ENCODE measurements at regions not wholly inside any gene's neighbourhood (a gene's known extent, or its start where the extent isn't known, plus 50 kb on each side); places are given as distances from the start of the nearest gene placed in this dataset.
A peak's percentile ranks its signal among the peaks of the same experiment; 100 is the strongest.

DNA sequence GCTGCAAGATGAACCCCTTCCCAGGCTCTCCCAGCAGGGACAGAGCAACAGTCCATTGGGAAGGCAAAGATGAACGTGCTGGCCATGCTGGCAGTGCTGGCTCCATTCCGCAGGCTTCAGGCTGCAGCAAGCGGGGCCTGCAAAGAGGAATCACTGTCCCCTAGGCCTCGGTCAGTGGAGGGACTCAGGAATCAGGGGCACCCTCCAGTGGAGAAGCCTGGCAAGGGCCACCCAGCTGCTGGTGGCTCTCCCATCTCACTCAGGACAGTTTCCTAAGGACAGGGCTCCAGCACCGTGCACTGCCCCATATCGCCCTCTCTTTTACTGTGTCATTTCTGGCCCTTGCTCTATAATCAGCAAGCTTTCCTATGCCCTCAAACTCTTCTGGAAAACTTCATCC, 498.6 kb downstream of the EFNB2 start:
- peak; percentile 8 for DNase-seq (ENCODE audit: low read depth)

- no peak for DNase-seq (ENCODE audit: low read depth)
Measured at GRCh38 chr13:106034201-106034600, 501.3 kb downstream of the EFNB2 start.

- peak; percentile 30 for DNase-seq (ENCODE audit: low read depth)
Measured at GRCh38 chr13:106033659-106034058, 501.8 kb downstream of the EFNB2 start.

DNA sequence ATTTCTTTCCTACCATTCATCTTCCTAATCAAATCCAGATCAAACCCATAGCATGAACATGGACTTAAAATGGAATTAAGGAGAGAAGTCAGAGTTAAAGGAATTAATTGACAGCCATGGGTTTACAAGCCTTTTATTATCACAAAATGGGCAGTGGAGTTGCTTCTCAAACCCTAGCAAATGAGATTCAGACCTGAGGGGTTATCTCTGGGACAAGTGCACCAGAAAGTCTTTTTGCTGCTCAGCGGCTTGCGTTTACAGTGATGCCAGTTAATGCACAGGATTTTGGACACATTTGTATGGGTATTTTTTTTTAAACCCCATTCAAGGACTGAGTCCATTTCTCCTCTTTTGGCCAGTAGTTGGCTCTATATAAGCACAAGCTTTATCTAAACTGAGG, 503.0 kb downstream of the EFNB2 start:
- no peak for DNase-seq (ENCODE audit: low read depth)

GRCh38 chr13:106029676-106030290, 505.7 kb downstream of the EFNB2 start:
- no peak for DNase-seq (ENCODE audit: low read depth)

- peak; percentile 32 for DNase-seq (ENCODE audit: low read depth)
Measured at GRCh38 chr13:106028911-106029310, 506.6 kb downstream of the EFNB2 start.

DNA sequence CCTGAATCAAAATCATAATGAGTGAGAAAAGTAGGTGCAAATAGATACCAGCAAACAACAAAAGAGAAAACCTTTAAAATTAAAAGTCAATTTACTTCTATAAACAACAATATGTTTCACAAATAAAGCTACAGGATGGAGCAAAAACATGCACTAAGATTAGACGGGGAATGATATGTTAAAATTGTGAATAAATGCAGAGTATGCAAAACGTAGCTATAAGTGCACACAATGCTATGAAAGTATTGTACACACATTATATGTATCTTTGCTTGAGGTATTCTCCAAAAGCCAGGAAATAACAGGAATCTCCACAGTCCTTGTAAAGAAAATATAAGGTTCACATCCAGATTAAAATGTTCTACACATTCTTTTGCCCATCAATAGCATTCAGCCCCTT, 523.9 kb downstream of the EFNB2 start:
- no peak for DNase-seq (ENCODE audit: low read depth)

DNA sequence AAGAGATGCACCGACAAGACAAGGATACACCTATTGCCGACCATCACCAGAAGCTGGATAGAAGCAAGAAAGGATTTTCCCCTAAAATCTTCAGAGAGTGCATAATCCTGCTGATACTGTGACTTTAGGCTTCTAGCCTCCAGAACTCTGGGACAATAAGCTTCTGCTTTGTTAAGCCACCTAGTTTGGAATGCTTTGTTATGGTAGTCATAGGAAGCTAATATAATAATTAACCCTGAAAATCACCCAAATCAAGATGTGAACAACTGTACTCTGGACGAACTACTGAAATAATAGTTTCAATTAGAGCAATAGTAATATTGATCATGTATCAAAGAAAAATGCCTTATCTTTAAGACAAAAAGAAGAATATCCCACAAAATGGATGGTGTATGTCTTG, 524.6 kb downstream of the EFNB2 start:
- DNase-seq (ENCODE audit: low read depth), result no peak

- no peak for DNase-seq (ENCODE audit: low read depth)
Measured at GRCh38 chr13:106008540-106008939, 526.9 kb downstream of the EFNB2 start.

- no peak for DNase-seq (ENCODE audit: low read depth)
Measured at GRCh38 chr13:106007156-106007555, 528.3 kb downstream of the EFNB2 start.

DNA sequence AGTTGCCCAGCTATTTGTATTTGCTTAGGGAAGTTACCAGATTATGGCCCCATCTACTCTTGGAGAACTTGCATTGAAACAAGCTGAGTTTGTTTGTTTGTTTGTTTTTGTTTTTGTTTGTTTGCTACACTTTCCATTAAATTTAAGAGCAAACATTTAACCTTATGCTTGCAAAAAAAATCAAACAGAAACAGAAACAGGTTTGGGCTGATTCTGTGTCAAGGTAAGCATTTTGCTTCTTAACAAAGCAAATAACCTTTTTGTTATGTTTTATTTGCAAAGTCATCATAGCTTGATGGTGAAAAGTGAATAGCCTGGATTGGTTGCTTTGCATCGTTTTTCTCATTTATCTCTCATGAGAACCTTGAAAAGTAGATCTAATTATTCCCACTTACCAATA, 531.8 kb downstream of the EFNB2 start:
- no peak for DNase-seq (ENCODE audit: low read depth)

DNA sequence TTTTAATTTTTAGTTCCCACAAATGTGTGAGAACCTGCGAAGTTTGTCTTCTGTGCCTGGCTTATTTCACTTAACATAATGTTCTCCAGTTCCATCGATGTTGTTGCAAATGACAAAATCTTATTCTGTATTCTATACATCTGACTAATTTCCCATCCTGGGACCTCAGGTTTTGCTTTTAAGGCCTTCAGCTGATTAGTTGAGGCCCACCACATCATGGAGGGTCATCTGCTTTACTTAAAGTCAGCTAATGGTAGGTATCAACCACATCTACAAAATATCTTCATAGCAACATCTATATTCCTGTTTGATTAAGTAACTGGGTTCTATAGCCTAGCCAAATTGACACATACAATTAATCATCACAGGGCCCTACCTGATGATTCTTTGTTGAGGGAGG, 534.0 kb downstream of the EFNB2 start:
- no peak for DNase-seq (ENCODE audit: low read depth)

DNA sequence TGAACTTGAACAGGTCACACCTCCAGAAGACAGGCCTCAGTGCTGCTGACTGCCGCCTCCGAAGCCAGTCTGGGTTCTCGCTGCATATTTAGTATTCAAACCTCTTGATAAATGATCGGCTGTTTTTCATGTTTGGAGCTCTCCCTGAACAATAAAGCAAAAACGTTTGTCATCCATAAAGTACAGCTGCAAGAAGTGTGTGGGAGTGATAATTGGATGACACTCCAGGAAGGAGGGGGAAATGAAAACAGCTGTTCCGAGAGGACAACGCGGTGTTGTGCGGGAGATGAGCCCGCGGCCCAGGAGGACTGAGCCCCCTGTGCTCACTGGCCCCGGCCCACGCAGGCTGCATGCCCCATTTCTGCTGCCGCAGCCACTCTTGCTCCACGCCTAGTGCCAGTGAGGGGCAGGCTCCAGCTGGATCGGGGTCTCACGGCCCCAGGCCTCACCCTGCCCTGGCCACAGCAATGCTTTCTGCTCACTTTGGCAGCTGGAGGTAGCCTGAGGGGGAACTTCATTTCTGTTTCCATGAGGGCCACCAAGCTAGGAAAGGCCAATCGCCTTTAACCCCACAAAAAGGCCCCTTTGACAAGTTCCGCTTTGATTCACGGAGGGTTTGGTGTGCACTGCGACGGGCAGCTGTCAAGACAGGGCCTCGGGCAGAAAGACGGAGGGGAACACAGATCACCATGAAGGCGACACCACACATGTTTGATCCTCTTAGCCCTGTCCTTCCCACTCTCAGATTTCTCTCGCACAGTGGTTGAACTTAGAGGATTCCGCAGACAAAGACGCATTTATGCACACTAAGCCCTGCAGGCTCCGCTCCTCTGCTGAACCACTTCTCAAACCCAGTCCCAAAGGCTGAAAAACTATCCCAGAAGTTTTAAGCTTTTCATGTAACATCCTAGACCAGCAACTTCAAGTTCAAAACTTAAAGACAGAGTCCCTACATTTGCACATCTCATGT, 537.6 kb downstream of the EFNB2 start:
- DNase-seq (ENCODE audit: low read depth), result no peak

DNA sequence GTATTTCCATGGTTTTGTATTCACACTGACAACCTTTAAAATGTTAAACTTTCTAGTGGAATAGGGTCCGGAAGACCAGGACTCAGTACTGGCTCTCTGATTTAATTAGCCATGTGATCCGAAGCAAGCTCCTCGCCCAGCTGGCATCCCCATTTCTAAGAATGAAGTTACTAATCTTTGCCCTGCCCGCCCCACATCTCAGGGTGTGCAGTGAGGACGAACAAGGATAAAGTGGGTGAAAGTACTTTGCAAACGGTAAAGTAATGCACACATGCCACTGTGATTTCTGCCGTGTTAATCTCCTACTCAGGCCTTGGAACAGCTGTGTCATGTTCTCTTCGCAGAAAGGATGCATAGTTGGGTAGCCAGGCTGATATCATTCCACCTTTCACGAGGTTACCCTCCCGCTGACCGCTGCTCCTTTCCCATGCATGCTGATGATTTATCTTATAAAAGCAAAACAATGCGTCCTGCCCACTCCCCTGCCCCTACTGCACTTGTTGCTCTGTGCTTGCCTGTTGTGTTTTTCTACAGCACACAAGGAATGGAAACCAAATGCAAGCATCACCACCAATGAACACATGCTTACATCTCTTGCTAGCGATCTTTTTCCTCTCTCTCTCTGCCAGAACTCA, 539.0 kb downstream of the EFNB2 start:
- no peak for DNase-seq (ENCODE audit: low read depth)

- DNase-seq (ENCODE audit: low read depth), result no peak
Measured at GRCh38 chr13:105994340-105994739, 541.1 kb downstream of the EFNB2 start.

GRCh38 chr13:105991622-105992277, 543.7 kb downstream of the EFNB2 start:
- peak; percentile 69 for DNase-seq (ENCODE audit: low read depth)

DNA sequence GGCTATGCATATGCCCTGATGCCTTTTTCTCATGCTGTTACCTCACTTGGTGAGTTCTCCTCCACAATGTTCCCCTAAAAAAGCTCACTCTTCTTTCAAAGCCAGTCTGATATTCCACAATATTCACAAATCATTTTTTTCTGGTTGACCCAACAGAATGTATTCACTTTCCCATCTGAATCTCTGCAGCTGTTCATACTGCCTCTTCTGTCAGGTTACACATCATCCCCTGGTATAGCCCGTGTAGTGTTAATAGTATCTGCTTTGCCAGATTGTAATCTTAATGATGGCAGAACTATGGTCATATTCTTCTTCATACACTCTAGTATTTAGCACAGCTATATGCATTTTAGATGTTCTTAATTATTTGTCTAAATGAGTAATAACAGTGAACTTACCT, 544.3 kb downstream of the EFNB2 start:
- no peak for DNase-seq (ENCODE audit: low read depth)

GRCh38 chr13:105990256-105990958, 545.1 kb downstream of the EFNB2 start:
- DNase-seq (ENCODE audit: low read depth), result peak; percentile 78

GRCh38 chr13:105984646-105985045, 550.8 kb downstream of the EFNB2 start:
- DNase-seq (ENCODE audit: low read depth), result no peak

- DNase-seq (ENCODE audit: low read depth), result no peak
Measured at GRCh38 chr13:105984236-105984635, 551.2 kb downstream of the EFNB2 start.

- no peak for DNase-seq (ENCODE audit: low read depth)
Measured at GRCh38 chr13:105982219-105982930, 553.1 kb downstream of the EFNB2 start.

Measured in ELR (cell line).